Fibroblast of skin of back (primary cell): ENCODE measurements at regions not wholly inside any gene's neighbourhood (a gene's known extent, or its start where the extent isn't known, plus 50 kb on each side); places are given as distances from the start of the nearest gene placed in this dataset.

Source experiments
- DNase-seq: peaks from one replicate; pipeline ENCODE4 v3.0.0-alpha.2; 2013

GRCh38 chr2:108145557-108146326 is 94.0 kb upstream of the SULT1C3 start:
- DNase-seq: peak; percentile 7

GRCh38 chr2:108148555-108148954 is 91.2 kb upstream of the SULT1C3 start:
- DNase-seq: no peak

GRCh38 chr2:108154366-108155061 is 85.3 kb upstream of the SULT1C3 start:
- no peak for DNase-seq

GRCh38 chr2:108161298-108161697 is 78.5 kb upstream of the SULT1C3 start:
- no peak for DNase-seq

- DNase-seq: no peak
Observed at GRCh38 chr2:108164318-108164717, 75.5 kb upstream of the SULT1C3 start.

- no peak for DNase-seq
Observed at GRCh38 chr2:108165729-108166128, 74.0 kb upstream of the SULT1C3 start.

GRCh38 chr2:108167699-108168098 is 72.1 kb upstream of the SULT1C3 start:
- DNase-seq: no peak

- DNase-seq: peak; percentile 34
Observed at GRCh38 chr2:108169982-108170625, 69.7 kb upstream of the SULT1C3 start.

- DNase-seq: peak; percentile 3
Observed at GRCh38 chr2:108171657-108172056, 68.1 kb upstream of the SULT1C3 start.

GRCh38 chr2:108182489-108182888 is 57.3 kb upstream of the SULT1C3 start:
- peak; percentile 13 for DNase-seq

GRCh38 chr2:108184419-108184818 is 55.3 kb upstream of the SULT1C3 start:
- peak; percentile 31 for DNase-seq

GRCh38 chr2:108189316-108189715 is 50.5 kb upstream of the SULT1C3 start:
- peak; percentile 22 for DNase-seq
